Fibroblast of lung (primary cell): ENCODE measurements at regions not wholly inside any gene's neighbourhood (a gene's known extent, or its start where the extent isn't known, plus 50 kb on each side); places are given as distances from the start of the nearest gene placed in this dataset.

Experiments used
- EZH2 ChIP-seq: IDR thresholded peaks from 2 replicates; pipeline ENCODE4 v1.5.1; 2012; ENCODE audit warnings: low read length, control low read depth, mild to moderate bottlenecking; ENCODE audit errors: missing control alignments
- TF ChIP-seq, protein P1 (sequence below), 2 donors: IDR thresholded peaks in 1 of 2; conservative IDR thresholded peaks in 1 of 2; 1 replicate in 1 of 2; 2 replicates in 1 of 2; pipeline ENCODE4 v1.5.1; 2011 to 2012; ENCODE audit warnings: low read length in 2 of 2, control low read depth in 1 of 2, inconsistent platforms in 1 of 2, low read depth in 1 of 2, mild to moderate bottlenecking in 1 of 2

DNA sequence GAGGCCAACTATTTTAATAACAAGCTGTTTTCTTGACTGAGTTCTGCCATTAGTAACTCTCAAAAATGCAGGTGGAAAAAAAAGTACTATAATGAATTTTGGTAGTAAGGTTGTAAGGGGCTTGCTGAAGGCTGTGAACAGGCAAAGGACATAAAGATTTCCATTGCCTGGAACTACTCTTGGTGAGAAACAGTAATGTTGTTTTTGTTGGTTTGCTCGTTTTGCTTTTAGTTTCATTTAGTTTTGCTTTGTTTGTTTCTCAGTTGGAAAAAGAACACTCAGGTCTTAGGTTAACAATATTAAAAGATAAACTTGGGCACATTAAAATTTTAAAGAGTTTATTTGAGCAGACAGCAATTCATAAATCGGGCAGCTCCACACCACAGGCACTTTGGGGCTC, 824.5 kb upstream of the HTR2C start:
- TF ChIP-seq, protein P1, sequence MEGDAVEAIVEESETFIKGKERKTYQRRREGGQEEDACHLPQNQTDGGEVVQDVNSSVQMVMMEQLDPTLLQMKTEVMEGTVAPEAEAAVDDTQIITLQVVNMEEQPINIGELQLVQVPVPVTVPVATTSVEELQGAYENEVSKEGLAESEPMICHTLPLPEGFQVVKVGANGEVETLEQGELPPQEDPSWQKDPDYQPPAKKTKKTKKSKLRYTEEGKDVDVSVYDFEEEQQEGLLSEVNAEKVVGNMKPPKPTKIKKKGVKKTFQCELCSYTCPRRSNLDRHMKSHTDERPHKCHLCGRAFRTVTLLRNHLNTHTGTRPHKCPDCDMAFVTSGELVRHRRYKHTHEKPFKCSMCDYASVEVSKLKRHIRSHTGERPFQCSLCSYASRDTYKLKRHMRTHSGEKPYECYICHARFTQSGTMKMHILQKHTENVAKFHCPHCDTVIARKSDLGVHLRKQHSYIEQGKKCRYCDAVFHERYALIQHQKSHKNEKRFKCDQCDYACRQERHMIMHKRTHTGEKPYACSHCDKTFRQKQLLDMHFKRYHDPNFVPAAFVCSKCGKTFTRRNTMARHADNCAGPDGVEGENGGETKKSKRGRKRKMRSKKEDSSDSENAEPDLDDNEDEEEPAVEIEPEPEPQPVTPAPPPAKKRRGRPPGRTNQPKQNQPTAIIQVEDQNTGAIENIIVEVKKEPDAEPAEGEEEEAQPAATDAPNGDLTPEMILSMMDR (conservative IDR thresholded peaks at IDR 0.05 in 1 of 2, IDR thresholded peaks at IDR 0.05 in 1 of 2; ENCODE audit: low read depth in 1 of 2, low read length in 2 of 2) = no peak
- TF ChIP-seq EZH2 = no peak
